COR-L47 (cell line): ENCODE measurements at regions not wholly inside any gene's neighbourhood (a gene's known extent, or its start where the extent isn't known, plus 50 kb on each side); places are given as distances from the start of the nearest gene placed in this dataset.

Source experiments
- DNase-seq: peaks from one replicate; lab custom pipeline; 2025; lab: John Stamatoyannopoulos, UW

DNA sequence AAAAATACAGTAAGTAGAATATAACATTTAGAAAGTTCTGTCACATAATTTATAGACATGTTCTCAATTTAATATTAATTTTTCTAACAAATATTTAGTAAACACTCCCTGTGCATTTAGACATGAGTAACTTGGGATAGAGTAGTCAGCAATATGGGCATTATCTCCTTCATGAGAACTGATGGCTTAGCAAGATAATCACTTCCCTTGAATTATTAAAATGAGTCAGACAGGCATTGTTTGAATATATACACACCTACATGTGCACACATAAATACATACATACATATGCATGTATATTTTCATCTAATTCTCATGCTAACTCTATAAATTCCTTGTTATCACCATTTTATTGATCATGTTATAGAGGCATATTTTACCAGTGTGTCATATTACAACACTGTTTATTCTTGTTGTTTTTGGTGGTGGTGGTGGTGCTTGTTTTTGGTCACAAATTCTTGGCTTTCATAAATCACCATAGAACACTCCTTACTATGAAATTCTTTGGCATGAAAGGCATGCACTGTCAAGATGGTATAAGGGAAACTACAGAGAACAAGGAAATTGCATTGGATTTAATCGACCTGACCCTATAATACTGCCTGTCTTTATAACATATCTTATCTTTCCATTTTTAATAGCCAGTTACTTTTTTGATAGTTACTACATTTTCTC lies 434.5 kb upstream of the MANEA start:
- no peak for DNase-seq

DNA sequence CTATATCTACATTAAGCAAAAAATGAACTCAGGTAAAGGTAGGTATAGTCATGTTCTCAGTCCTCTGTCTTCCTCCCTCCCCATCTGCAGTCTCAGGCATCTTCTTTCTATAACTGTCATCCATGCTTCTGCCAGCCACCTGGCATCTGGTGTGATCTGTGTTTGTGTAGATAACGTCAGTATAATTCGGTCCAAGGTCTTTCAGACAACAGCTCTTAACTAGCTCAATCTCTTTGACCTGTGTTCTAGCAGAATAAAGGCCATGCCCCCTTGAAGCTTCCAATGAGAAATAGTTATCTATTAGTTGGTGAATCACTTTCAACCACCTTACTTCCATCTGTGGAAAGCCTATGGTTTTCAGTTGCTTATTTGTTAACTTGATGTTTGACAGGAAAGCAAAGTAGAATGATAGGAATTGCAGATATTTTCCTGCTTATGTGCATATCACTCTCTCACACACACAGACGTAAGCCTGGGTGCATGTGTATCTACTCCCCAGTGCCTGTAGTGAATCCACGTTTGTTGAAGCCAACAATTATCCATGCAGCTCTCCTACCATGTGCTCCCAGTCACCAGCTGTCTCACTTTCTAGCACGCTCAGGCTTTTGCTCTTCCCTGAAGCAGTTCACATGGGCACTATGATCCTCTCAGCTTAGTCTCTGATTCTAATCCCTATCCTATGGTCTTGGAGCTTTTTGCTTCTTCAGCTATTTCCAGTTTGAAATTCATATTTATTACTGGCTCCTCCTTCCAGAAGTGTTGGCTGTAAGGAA lies 433.7 kb upstream of the MANEA start:
- DNase-seq: no peak

DNA sequence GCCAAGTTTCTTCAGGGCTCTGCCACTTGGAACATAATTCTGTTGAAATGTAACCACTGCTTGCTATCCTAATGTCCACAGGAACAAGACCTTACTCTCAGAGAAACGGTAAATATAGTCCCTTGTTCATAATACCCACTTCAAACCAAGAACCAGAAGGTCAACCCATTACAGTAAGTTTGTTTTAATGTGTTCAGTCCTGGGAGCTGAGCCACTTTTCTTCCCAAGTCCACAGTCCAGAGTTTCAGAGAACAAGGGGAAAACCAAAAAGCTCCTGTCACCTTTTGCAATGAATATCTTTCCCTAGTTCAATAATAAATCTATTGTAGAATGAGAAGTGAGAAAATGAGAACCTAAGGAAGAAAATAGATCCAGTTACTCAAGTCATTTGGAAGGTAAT lies 431.9 kb upstream of the MANEA start:
- DNase-seq: no peak

DNA sequence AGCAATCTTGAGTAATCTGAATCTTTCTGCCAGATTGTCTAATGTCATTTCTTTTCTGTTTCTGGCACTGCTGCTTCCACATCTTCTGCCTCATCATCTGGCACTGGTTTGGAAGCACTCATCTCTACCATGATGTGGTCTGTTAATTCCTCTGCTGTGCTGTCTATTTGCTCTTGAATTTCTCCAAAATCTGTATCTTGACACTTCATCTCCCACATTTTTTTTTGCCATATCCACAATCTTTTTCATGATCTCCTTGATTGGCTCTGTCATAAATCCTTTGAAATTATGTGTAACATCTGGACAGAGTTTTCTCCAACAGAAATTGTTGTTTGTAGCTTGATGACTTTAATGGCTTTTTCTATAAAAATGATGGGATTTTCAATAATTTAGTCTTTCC lies 417.8 kb upstream of the MANEA start:
- DNase-seq: no peak

DNA sequence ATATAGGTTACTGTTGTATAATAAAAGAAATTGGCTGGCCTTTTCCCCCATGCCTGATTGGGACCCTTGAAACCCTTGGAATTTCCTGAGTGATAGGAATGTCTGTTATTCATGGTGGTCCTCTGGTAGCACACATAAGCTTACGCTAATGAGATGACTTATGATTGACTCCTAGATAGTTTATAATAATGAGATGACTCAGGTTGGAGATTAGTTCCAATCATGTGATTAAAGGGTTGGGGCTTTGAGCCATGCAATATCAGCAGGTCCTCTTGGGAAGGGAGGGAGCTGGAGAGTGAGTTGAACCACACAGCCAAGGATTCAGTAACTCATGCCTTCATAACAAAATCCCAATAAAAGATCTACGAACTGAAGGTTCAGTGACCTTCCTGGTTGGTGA lies 407.6 kb upstream of the MANEA start:
- no peak for DNase-seq

DNA sequence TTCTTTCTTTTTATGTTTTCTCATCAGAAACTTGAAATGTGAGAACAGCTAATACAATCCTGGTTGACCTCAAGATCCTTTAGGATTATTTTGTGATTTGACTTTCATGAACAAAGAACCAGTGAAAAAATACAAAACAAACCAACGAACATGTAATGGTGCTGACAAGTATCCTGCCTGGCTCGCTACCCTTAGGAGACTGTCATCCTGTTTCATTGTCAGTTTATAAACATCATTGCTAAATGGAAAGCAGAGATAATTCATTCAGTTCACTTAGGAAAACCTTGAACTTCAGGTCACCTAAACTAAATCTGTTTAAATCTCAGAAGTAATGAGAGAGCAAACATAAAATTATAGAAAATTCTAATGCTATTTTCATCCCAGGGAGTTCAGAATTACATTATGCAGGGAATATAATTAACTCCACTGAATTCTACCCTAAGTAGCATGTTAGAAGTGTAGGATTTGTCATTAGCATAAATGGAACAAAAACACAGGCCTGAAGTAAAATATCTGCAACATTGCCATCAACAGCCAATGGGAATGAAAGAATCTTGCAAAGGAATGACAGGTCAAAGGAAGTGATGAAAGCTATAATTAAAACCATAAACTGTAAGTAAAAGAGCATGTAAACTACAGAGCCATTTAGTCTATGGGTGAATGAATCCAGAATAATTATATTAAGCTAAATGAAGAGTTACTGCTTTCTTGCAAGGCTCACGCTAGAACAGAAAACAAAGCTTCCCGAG lies 401.2 kb upstream of the MANEA start:
- no peak for DNase-seq

DNA sequence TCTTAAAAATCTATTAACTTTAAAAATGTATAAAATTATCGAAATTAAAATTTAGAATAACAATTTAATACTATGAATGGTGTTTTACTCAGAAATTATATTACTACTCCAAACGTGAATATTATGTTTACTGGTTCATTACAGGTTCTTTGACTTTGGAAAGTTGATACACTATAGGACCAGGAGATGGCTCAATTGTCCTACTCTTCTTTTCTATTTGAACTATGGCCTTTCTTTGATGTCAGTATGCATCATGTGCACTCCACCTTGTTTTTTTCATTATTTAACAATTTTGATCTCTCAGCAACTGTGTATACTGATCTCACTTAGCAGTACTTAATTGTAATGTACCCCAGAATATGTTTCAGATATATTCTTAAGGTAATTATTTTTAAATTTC lies 391.5 kb upstream of the MANEA start:
- no peak for DNase-seq

DNA sequence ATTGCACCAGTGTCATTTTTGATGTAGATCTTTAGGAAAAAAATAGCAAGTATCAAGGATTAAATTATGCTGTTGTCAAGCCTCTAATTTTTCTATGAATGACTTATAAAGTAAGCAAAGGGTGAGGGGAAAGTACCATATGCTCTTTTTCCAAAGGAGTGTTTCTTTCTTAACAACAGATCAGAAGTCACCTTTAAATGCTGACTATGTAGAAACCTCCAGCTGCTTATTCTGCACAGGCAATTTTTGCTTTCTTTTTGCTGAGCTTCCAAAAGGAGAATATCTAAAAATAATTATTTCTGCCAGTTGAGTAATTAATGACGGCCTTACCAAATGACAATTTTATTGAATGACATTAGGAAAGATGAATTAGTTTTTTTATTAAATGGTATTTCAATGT lies 390.6 kb upstream of the MANEA start:
- no peak for DNase-seq

DNA sequence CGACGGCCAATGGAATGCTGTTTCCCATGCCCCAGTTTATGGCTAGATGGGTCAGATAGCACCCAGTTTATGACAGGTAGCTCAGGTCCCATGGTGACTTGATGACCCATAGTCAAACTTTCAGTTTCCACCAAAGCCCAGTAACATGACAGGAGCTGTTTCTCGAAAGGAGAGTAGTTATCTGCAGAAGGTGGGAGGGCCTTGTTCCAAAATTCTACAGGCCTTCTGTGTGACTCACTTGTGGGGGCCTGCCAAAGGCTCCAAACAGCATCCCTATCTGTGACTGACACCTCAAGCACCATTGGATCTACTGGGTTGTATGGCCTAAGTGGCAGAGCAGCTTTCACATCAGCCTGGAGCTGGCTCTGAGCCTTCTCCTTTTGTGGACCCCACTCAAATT lies 379.7 kb upstream of the MANEA start:
- DNase-seq: no peak

DNA sequence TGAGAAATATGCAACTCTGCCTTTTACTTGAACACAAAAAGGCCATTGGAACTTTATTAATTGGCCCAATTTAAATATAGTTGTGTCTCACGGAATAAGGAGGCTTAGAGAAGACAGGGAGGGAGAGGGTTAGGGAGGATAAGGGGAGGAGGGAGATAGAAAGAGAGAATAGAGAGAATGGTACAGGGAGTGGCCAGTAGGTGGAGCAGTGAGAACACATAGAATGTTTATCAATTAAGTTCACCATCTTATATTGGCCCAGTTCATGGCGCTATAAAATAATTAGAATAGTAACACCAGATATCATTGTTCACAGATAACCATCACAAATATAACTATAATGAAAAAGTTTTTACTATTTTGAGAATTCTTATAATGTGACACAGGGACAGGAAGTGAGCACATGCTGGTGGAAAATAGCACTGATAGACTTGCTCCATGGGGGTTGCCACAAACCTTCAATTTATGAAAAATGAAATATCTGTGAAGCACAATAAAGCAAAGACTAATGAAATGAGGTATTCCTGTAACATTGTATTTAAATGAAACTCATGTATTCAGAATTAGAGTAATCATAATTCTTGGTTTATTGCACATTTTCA lies 374.1 kb upstream of the MANEA start:
- DNase-seq: peak; percentile 44

DNA sequence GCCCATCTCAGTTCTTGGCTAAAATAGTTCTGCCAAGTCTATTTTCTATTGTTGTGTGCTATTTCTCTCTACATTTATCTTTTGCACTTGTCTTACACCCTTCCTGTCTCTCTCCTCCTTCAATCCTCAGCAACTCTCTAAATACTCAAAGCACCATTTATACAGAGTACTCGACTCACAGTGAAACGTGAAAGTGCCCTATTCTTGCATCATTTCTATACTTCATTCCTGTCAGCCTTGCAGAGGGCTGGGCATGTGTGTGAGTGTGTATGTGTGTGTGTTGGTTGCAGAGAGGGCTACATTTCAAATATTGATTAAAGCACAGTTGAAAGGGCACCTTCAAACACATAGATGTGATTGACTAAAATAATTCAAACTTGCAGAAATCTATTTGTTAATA lies 373.2 kb upstream of the MANEA start:
- DNase-seq: no peak

DNA sequence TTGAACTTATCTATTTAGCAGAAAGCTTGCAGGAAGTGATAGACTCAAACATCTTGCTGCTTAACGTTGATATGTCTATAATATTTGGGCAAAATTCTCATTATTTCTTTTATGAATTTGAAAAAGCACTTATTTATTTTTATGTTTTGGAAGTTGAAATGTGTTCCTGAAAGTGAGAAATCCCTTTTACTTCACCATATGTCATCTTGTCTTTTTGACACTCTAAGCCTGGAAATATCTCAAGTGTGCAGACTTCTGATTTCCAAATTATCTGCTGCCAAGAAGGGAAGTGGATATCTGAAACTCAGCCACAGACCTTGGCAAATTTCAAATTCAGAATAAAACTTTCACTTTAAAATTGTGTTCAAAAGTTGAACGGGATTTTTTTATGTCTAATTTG lies 368.7 kb upstream of the MANEA start:
- DNase-seq: no peak

DNA sequence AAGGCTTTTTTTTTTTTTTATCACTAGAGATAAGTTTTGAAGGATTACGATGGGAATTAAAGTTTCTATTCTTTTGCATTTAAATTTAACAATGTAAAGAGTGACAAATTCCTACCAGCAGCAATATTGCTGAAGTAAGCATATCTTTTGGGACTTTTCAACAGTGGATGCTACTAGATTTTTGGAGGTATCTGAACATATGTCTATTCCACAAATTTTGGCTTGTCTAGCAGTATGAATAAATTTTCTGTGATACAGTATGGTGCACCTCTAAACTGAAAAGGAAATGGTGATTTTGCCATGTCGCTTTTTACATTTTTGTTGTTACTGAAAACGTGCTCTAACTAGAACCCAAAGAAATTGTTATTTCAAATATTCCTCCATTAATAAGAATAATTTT lies 368.3 kb upstream of the MANEA start:
- no peak for DNase-seq

DNA sequence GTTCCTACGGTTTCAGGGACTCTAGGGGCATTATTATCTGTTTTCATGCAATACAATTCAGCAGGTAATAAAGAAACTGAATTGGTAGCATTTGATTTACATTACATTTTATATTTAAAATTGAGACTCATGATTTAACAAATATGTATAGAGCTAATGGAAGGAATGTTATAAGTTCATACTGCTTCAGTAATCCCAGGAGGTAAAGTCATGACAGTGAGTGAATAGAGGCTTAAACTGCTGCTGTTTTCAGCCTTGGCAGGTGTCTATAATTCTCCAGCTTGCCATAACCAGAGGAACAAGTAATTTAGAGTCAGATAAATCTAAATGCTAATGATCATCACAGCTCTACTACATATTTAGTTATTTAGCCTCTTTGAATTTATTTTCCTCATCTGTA lies 360.8 kb upstream of the MANEA start:
- DNase-seq: no peak

DNA sequence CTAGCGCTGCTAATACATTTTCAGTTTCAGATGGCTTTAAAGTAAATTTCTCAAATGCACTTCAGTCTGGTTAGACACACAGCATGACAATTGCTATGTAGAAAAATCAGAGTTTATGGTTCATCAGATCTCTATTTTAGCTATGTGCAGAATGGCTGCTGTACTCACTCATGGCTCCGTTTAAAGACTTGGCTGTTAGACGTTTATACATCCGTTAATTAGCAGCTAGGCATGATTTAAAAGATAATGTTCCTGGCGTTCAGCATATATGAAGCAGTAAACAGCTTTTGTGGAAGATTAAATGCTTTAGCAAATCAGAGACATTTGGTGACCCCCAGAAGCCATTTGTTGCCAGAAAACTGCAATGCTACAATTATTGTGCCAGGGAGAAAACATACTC lies 350.0 kb upstream of the MANEA start:
- DNase-seq: peak; percentile 53

DNA sequence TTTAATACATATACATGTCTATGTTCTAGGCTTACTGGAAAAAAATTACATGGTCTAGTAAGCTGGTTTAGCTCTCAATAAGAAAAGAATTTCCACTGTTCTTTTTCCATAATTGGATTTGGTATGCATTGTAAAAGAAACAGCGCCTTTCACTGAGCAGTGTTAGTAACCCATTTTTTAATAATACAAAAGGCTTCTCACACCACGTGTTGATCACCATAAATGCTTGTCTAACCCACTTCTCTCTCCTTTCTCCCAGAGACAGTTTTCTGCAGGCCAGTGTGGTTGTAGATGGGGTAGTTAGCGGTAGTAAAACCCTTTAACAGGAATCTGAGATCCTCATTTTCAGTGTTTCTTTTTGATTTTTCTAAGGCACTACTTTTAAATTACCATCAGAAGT lies 348.7 kb upstream of the MANEA start:
- peak; percentile 21 for DNase-seq

DNA sequence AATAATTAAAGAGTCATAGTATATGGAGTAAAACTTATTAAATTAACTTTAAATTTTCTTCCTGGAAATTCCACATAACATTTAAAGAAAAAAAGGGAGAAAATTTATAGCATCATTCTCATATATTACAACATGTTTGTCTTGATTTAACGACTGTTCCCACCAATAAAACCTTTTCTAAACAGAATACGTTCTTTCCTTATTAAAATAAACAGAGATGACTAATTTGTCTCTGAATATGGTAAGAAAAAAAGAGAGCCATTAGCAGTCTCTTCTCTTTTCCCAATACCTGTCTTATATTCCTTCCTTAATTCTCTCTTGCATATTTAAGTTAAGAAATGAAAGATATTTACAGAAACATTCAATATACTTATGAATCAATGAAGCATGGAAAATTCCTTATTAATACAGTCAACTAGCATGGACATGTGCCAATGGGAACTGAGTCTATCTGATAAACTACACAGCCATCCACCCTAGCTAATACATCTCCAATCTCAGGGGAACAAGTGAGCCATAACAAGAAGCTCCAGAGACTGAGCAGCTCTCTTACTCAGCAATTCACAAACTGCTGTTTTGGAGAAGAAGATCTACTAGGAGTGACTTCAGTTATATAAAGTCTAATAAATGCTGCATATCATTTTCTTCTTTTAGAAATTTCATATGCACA lies 347.1 kb upstream of the MANEA start:
- no peak for DNase-seq

DNA sequence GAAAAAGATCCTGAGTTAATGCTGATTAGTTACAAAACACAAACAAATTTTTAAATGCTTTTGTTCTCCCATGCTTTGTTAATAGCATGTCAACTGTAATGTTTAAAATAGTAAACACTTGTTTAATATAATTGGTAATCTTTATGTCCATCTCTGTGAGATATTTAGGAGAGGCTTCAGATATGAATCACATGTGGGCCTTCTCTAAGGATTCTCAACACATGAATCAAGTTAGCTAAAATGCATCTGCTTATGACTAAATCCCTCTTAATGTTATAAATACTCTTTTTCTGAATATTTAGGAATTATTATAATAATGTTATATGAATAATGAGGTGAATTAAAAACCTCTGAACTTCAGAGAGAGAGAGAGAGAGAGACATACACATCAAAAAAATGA lies 345.9 kb upstream of the MANEA start:
- DNase-seq: no peak

DNA sequence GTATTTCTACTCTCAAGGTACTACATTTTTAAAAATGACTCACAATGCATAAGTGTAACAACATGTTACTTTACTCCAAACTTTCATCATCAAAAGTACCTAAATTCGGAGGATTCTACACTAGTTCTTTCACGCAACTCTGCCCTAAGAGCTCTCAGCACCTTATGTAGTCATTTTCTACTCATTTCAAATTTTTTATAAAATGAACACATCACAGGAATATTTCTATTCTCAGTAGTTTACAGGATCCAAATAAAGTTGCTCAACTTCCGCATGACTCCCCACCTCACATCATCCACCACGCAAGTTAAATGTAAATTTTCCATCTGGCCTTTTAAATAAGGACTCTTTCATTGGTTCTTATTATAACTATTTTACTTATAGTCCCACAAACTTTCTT lies 344.9 kb upstream of the MANEA start:
- no peak for DNase-seq

DNA sequence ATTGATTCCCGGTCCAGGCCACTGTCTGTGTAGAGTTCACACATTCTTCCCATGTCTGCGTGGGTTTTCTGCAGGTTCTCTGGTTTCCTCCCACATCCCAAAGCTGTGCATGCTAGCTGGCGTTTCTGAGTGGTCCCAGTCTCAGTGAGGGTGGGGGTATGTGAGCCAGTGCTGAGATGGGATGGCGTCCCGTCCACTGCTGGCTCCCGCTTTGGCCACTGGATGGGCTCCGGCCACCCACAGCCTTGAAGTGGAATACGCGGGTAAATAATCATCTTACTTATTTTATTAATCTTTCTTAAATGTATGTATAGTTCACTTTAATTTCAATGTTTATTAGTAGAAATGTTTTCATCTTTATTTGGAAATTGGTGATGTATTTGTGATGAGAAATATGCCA lies 343.5 kb upstream of the MANEA start:
- no peak for DNase-seq

DNA sequence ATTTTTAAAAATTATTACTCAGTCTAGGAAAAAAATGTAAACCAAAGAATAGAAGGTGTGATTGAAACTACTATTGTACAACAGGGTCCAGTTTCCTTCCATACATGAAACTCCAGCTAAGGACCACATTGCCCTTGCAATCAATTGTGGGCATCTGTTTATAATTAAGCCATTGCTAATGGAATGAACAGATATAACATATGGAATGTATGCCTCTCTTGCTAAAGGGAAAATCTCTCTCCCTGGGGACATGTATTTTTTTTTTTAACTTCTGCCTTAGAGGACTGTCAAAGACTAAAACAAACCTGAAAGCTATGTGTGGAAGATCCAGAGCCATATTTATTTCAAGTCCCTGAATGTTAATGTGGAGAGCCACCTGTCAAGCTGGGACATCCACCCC lies 336.8 kb upstream of the MANEA start:
- DNase-seq: no peak

DNA sequence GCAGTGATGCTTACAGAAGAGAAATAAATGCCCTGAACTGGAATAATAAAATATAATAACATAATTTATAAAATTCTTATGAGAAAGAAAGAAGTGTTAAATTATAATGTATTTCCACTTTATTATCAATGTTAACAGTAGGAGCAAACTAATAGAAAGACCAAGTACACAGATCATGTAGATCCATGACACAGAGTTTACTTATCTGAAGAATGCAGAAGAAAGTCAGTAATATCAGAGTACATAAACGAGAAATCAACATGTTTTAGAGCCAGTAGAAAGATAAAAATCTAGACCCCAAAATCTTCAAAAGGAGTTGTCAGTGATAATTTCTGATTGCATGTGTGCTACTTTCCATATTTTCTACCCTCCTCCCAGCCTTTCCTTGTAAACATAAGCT lies 334.8 kb upstream of the MANEA start:
- DNase-seq: no peak
